ENCODE measurements at regions not wholly inside any gene's neighbourhood (a gene's known extent, or its start where the extent isn't known, plus 50 kb on each side); places are given as distances from the start of the nearest gene placed in this dataset.
"Not testable (repeated sequence)": the region's sequence is repeated elsewhere in the genome, so short reads cannot be mapped to it uniquely, and the experiment has no call there.

GRCh38 chr1:106406114-106406513, 650.4 kb upstream of the PRMT6 start:
- DNase-seq (ENCODE audit: low spot score): no peak

GRCh38 chr1:106412321-106412720, 644.2 kb upstream of the PRMT6 start:
- not testable (repeated sequence) for DNase-seq (ENCODE audit: low spot score)

- no peak for DNase-seq (ENCODE audit: low spot score)
Observed at GRCh38 chr1:106435269-106435668, 621.2 kb upstream of the PRMT6 start.

- no peak for DNase-seq (ENCODE audit: low spot score)
Observed at GRCh38 chr1:106439475-106439874, 617.0 kb upstream of the PRMT6 start.

GRCh38 chr1:106447466-106447865, 609.0 kb upstream of the PRMT6 start:
- no peak for DNase-seq (ENCODE audit: low spot score)

GRCh38 chr1:106456832-106457231, 599.6 kb upstream of the PRMT6 start:
- no peak for DNase-seq (ENCODE audit: low spot score)

GRCh38 chr1:106457368-106457767, 599.1 kb upstream of the PRMT6 start:
- DNase-seq (ENCODE audit: low spot score): no peak

GRCh38 chr1:106458866-106459265, 597.6 kb upstream of the PRMT6 start:
- DNase-seq (ENCODE audit: low spot score): no peak

- DNase-seq (ENCODE audit: low spot score): no peak
Observed at GRCh38 chr1:106459418-106459817, 597.1 kb upstream of the PRMT6 start.

GRCh38 chr1:106465666-106466065, 590.8 kb upstream of the PRMT6 start:
- DNase-seq (ENCODE audit: low spot score): no peak

- no peak for DNase-seq (ENCODE audit: low spot score)
Observed at GRCh38 chr1:106480629-106481028, 575.8 kb upstream of the PRMT6 start.

GRCh38 chr1:106492880-106493279, 563.6 kb upstream of the PRMT6 start:
- DNase-seq (ENCODE audit: low spot score): no peak

- DNase-seq (ENCODE audit: low spot score): no peak
Observed at GRCh38 chr1:106494646-106495045, 561.8 kb upstream of the PRMT6 start.

- DNase-seq (ENCODE audit: low spot score): no peak
Observed at GRCh38 chr1:106498238-106498637, 558.2 kb upstream of the PRMT6 start.

- no peak for DNase-seq (ENCODE audit: low spot score)
Observed at GRCh38 chr1:106502659-106503058, 553.8 kb upstream of the PRMT6 start.

- DNase-seq (ENCODE audit: low spot score): no peak
Observed at GRCh38 chr1:106515375-106515774, 541.1 kb upstream of the PRMT6 start.

- DNase-seq (ENCODE audit: low spot score): no peak
Observed at GRCh38 chr1:106517224-106517623, 539.2 kb upstream of the PRMT6 start.

- DNase-seq (ENCODE audit: low spot score): no peak
Observed at GRCh38 chr1:106523497-106523896, 533.0 kb upstream of the PRMT6 start.

- DNase-seq (ENCODE audit: low spot score): no peak
Observed at GRCh38 chr1:106524631-106525030, 531.8 kb upstream of the PRMT6 start.

- DNase-seq (ENCODE audit: low spot score): no peak
Observed at GRCh38 chr1:106526650-106527049, 529.8 kb upstream of the PRMT6 start.

GRCh38 chr1:106534612-106535011, 521.9 kb upstream of the PRMT6 start:
- DNase-seq (ENCODE audit: low spot score): no peak

GRCh38 chr1:106536741-106537140, 519.7 kb upstream of the PRMT6 start:
- no peak for DNase-seq (ENCODE audit: low spot score)

GRCh38 chr1:106548726-106549125, 507.7 kb upstream of the PRMT6 start:
- no peak for DNase-seq (ENCODE audit: low spot score)

GRCh38 chr1:106554294-106554693, 502.2 kb upstream of the PRMT6 start:
- no peak for DNase-seq (ENCODE audit: low spot score)

- no peak for DNase-seq (ENCODE audit: low spot score)
Observed at GRCh38 chr1:106555571-106555970, 500.9 kb upstream of the PRMT6 start.
